ENCODE measurements at regions not wholly inside any gene's neighbourhood (a gene's known extent, or its start where the extent isn't known, plus 50 kb on each side); places are given as distances from the start of the nearest gene placed in this dataset.
"Not testable (repeated sequence)": the region's sequence is repeated elsewhere in the genome, so short reads cannot be mapped to it uniquely, and the experiment has no call there.

DNA sequence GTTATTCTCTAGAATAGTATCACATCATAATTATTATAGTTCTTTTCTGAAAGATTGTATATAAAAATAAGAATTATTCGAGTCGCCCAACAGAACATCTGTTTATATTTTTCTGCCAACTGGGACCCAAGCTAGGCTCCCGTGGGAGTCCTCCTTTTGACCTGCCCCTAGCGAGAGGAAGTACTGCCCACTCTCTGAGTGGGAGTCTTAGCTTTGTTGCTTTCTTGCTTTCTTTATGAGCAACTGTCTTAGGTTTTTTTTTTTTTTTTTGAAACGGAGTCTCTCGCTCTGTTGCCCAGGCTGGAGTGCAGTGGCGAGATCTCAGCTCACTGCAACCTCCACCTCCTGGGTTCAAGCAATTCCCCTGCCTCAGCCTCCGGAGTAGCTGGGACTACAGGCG, 202.0 kb upstream of the ZNF184 start:
- no peak for DNase-seq
- ATAC-seq = no peak

GRCh38 chr6:27672113-27672799, 199.4 kb upstream of the ZNF184 start:
- DNase-seq (peak; percentile 52), ATAC-seq (peak; percentile 68)

GRCh38 chr6:27669624-27670301, 196.9 kb upstream of the ZNF184 start:
- no peak for ATAC-seq
- no peak for DNase-seq

GRCh38 chr6:27669295-27669623, 196.4 kb upstream of the ZNF184 start:
- no peak for ATAC-seq

DNA sequence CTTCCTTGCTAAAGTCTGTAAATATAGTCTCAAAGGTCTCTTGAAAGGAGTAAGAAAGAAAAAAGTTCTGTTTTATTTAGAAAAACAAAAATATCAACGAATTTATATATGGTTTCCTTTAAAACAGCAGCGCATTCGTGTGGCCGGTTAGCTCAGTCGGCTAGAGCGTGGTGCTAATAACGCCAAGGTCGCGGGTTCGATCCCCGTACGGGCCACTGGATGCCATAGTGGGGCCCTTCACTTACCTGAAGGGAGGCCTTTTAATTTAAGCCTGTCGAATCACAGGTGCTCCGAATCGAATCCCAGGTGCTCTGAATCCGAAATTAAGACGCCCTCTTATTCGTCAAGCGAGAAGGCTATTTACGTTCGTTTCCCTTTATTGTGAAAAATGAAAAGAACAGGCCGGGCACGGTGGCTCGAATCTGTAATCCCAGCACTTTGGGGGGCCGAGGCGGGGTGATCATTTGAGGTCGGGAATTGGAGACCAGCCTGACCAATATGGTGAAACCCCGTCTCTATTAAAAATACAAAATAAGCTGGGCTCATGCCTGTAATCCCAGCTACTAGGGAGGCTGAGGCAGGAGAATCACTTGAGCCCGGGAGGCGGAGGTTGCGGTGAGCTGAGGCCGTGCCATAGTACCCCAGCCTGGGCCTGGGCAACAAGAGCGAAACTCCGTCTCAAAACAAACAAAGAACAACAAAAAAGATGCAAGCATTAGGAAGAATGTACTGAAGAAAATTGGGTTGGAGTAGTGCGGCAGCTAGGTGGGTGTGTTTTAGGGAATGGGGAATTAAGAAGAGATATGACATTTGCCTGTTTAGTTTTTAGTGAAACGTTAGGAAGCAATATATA, 195.8 kb upstream of the ZNF184 start:
- DNase-seq = peak; percentile 78
- ATAC-seq = peak; percentile 75

More at GRCh38 chr6:27669295-27669623, 196.4 kb upstream of the ZNF184 start:
- no peak for DNase-seq

- ATAC-seq (no peak), DNase-seq (no peak)
Measured at GRCh38 chr6:27667657-27668441, 194.9 kb upstream of the ZNF184 start.

GRCh38 chr6:27667016-27667656, 194.2 kb upstream of the ZNF184 start:
- DNase-seq = no peak
- ATAC-seq = no peak

DNA sequence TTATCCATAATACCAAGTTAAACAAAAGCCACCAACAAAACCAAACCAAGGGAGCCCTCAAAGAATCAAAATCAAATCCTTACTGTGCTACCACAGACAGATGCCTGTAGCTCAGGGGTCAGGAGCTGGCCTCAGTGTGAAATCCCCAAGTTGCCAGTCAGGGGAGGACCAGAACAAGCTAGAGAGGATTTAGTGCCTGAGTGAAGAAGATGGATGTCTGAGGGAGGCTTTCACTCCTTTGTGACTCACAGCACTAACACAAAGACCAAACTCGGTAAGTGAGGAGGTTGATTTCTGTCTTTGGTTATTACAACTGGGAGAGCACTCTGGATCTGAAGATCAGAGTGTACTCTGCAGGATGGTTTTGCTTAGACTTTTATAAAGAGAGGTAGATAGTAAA, 189.9 kb upstream of the ZNF184 start:
- ATAC-seq = no peak
- no peak for DNase-seq

- DNase-seq, ATAC-seq: not testable (repeated sequence)
Measured at GRCh38 chr6:27662212-27662611, 189.3 kb upstream of the ZNF184 start.

- ATAC-seq, DNase-seq: not testable (repeated sequence)
Measured at GRCh38 chr6:27653143-27653825, 180.4 kb upstream of the ZNF184 start.

DNA sequence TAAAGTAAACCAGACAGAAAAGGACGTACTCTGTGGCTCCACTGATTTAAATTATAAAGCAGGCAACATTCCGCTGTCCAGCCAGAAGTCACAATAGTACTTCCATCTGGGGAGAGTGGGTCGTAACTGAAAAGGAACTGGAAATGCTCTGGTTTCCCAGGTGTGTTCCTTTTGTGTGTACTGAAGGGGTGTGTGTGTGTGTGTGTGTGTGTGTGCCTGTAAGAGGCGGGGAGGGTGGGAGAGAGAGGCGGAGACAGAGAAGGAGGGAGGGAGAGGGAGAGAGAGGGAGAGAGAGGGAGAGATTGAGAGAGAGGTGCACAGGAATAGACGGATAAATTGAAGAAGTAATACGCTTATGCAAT, 178.4 kb upstream of the ZNF184 start:
- DNase-seq (no peak), ATAC-seq (no peak)

DNA sequence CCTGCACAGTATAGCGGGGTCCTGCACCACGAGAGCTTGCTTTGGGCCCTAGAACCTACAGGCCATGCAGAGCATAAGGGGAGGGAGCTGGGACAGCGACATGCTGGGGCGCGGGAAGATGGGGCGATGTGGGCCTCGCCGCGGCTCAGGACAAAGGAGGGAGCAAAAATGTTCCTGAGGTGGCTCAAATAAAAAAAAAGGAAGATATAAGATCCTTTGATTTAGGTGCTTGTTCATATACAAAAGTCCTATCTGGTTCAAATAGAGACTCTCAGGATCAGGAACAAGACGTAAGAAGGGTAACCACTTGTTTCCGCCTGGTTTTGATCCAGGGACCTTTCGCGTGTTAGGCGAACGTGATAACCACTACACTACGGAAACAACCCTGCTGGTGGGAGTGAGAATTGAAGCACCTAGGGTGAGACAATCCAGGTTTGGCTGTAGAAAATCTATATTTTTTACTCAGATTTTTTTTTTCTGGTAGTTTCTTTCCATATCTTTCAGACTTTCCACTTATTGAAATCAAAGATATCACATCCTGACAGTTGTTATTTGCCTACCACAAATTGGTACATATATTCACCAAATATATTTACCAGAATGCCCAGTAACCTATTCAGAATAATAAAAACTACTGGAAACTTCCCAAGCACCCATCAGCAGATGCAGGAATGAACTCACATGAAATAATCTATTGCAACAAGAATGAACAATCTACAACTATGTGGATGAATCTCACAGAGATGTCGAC, 177.9 kb upstream of the ZNF184 start:
- ATAC-seq (peak; percentile 91), DNase-seq (peak; percentile 76)

DNA sequence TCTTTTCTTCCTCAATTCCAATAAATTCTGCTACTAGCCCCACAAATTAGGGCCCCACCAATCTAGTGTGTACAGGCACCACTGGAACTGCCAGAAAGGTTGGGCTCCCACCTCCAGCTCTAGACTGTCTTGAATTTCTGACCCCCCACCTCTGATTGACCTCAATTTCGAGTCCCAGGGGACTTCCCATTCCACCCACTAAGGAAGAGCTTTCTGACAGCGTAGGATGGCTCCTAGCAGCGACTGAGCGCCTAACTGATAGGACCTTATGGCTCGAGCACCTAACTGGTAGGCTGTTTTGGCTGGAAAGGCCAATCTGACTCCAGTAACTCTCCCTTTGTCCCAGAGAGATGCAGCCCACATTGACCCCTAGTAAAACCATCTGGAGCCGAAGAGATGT, 171.6 kb upstream of the ZNF184 start:
- ATAC-seq = no peak
- DNase-seq = no peak

- no peak for ATAC-seq
- no peak for DNase-seq
Measured at GRCh38 chr6:27642744-27643456, 170.0 kb upstream of the ZNF184 start.

DNA sequence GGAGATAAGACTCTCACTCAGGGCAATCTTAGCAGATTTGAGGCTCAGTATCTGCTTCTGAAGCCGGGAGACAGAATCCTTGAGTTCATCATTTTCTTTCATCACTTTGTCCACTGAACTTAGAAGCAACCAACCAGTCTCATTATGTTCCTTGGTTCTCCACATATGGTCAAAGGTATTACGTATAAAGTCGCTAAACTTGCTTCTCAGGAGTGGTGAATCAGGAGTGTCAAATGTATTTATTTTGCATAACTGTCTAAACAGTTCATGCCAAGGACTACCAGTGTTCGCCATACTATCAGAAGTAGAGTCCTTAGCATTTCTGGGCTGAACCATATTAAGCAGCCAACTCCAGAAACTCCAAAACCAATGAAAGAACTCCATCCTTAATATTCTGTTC, 163.0 kb upstream of the ZNF184 start:
- ATAC-seq, DNase-seq: not testable (repeated sequence)

GRCh38 chr6:27633221-27633688, 160.3 kb upstream of the ZNF184 start:
- not testable (repeated sequence) for DNase-seq, ATAC-seq

DNA sequence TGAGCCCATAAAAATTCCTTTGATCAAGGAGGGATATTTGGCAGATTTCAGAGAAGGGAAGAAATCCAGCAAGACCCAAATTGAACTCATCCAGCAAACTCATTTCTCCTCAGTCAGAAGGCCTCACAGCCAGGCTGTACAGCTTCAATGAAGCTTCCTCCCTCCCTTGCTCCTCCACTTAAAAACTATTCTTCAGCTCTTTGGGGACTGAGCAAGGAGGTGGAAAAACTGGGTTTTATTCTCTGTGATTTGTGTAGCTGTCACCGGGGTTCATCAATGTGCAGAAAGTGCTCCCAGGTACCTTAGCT, 158.7 kb upstream of the ZNF184 start:
- no peak for DNase-seq
- ATAC-seq = peak; percentile 21

- DNase-seq = peak; percentile 78
- ATAC-seq = peak; percentile 89
Measured at GRCh38 chr6:27630727-27631608, 158.1 kb upstream of the ZNF184 start.
